ELF-1 (cell line): ENCODE measurements at regions not wholly inside any gene's neighbourhood (a gene's known extent, or its start where the extent isn't known, plus 50 kb on each side); places are given as distances from the start of the nearest gene placed in this dataset.
A peak's percentile ranks its signal among the peaks of the same experiment; 100 is the strongest.

Source experiments
- DNase-seq: peaks from one replicate; pipeline ENCODE4 v3.0.0-alpha.2; 2016; ENCODE audit warnings: low read depth, low spot score

DNA sequence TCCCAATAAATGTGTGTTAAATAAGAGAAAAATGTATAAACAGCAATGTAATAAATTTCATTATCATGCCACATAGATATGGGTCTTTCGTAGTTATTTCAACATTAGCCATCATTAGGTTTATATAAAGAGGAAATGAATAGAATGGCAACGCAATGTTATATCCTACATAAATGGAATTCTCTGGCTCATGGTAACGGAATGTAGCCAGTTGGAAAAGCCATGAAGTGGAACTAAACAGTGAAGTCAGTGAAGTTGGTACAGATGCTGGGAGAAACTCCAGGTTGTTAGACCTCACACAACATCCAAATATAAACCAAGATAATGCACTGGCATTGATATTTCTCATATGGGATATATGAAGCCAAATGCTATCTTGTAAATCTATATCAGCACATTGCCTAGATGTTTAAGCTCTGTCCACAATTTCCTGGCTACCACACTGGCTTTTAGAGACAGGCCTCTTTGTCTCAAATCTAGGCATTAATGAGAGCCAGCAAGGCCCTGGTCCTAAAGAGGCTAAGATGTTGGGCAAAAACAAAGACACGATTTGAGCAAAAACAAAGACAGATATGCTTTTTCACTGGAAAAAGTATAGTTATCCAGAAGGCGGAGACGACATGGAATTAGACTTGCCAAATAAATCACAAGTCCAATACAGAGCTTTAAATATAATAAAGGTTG, 861.0 kb downstream of the RPS29 start:
- no peak for DNase-seq

DNA sequence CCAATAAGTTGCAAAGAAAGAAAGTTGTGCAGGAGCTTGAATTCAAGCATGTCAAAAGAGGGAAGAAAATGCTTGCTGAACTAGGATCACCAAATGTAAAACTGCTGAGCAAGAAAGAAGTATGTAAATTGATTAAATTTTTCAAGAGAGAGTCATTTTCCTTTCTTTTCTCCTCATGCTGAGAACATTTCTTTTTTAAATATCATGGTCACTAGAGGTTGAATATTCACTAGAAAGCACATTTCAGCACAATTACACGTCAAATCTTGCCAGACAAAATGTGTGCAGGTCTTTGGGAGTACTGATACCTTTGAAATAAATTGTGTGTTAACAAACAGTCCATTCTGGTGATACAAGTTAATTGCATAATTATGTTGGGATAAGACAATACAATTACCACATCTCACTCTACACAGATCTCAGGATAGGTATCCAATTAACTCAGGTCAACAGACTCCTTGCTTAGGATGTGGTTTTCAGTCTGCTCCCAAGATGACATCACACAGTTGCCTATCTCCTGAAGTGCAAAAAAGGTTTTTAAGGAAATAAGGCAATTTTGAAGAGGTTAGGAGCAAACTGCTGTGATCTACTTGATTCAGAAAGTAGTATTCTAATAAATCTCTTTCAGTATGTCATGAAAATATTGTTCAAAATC, 862.2 kb downstream of the RPS29 start:
- no peak for DNase-seq

DNA sequence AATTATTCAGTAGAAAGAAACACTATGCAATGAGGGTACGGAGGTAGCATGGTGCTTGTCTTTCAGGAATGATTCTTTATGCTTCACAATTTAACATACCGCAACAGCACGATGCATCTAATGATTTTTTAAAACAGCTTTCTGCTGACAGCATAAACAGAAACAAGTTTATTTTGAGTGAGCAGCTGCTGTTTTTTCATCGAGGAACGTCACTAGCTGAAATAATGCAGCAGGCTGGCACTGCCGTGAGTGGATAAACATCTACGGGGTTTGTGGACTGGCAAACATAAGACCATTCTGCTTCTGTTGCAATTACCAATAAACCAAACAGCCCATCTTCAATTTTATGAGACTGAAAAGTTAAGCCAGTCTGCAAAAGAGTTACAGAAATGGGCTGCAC, 871.8 kb downstream of the RPS29 start:
- DNase-seq = no peak

DNA sequence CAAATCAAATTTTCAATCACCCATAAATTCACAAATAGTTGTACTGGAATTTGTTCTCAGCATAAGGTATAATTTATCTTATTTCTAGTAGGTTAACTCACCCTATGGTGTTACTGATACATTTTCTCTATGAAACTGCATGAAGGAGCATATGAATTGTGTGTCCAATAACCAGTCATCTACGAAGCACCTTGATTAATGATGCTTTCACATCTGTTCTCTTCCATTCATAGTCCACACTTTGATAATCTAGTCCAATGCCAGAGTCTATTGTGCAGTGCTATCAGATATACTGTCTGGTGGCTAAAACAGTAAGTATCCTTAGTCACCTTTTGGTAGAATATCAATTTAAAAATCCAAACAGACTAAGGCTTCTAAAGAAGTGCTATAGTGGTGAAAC, 876.0 kb downstream of the RPS29 start:
- no peak for DNase-seq

- no peak for DNase-seq
These were observed 876.8 kb downstream of the RPS29 start for GRCh38 chr14:48709277-48709785.

- DNase-seq = no peak
These were observed 881.5 kb downstream of the RPS29 start for GRCh38 chr14:48704639-48705038.

- DNase-seq = no peak
These were observed 882.3 kb downstream of the RPS29 start for GRCh38 chr14:48703728-48704467.

- peak; percentile 6 for DNase-seq
These were observed 888.8 kb downstream of the RPS29 start for GRCh38 chr14:48697362-48697761.

DNA sequence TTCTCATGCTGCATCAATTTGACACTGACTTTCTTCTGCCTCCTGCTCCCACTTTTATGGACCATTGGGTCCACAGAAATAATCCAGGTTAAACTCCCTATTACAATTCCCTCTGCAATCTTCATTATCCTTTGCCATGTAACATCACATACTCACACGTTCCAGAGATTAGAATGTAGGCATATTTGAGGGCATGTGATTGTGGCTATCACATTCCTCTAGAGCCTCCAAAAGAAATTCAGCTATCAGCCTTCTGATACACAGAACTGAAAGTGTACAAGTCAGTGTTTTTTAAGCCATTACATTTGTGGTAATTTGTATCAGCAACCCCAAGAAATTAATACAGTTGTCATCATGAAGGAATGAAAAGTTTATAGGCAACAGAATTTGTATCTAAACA, 892.4 kb downstream of the RPS29 start:
- no peak for DNase-seq

- no peak for DNase-seq
These were observed 895.8 kb downstream of the RPS29 start for GRCh38 chr14:48690349-48690748.

GRCh38 chr14:48686650-48687049, 899.5 kb downstream of the RPS29 start:
- no peak for DNase-seq

DNA sequence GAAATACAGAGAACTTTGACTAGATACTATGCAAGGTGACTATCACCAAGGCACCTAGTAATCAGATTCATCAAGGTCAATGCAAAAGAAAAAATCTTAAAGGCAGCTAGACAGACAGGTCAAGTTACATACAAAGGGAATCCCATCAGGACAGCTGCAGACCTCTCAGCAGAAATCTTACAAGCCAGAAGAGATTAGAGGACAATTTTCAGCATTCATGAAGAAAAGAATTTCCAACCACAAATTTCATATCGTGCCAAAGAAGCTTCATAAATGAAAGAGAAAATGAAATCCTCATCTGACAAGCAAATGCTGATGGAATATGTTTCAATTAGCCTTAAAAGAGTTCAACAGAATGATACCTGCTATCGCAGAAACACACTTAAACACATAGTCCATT, 913.7 kb downstream of the RPS29 start:
- DNase-seq = no peak

DNA sequence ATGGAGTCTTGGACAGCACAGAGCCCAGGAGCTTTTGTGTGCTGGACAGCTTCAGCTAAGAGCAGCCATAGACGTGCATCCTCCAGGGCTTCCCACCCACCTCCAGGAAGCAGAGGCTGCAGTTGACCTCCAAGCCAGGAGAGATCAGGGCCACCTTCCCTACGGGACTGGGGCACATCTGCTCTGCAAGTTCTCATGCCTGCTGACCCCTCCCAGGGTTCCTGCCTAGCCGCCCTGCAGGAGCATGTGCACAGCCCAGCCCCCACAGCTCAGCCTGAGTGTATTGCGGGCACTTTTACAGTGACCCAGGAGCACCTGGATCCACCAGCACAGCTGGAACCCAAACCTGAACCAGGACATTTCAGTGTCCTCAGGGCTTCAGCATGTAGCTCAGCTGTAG, 915.2 kb downstream of the RPS29 start:
- no peak for DNase-seq

- DNase-seq = no peak
These were observed 920.9 kb downstream of the RPS29 start for GRCh38 chr14:48665077-48665784.

GRCh38 chr14:48643241-48643640, 942.9 kb downstream of the RPS29 start:
- DNase-seq = no peak

- DNase-seq = no peak
These were observed 953.5 kb upstream of the MDGA2 start for GRCh38 chr14:48628870-48629269.

DNA sequence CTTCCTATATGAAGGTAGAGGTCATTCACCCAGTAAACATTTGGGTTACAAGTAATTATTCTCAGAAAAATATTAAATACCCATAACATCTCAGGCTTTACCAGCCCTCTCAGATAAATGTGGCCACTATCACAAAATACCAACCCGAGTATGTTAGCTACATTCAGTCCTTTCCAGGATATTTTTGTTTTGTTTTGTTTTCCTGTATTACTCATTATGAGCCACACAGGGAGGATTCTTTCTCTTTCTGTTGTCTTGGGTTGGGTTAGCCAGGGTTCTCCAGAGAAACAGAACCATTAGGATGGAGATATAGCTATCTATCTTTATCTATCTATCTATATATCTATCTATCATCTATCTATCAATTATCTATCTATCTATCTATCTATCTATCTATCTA, 947.6 kb upstream of the MDGA2 start:
- no peak for DNase-seq

GRCh38 chr14:48618057-48618456, 942.7 kb upstream of the MDGA2 start:
- DNase-seq = no peak

- DNase-seq = no peak
These were observed 941.5 kb upstream of the MDGA2 start for GRCh38 chr14:48616931-48617330.

GRCh38 chr14:48615618-48616017, 940.2 kb upstream of the MDGA2 start:
- no peak for DNase-seq

DNA sequence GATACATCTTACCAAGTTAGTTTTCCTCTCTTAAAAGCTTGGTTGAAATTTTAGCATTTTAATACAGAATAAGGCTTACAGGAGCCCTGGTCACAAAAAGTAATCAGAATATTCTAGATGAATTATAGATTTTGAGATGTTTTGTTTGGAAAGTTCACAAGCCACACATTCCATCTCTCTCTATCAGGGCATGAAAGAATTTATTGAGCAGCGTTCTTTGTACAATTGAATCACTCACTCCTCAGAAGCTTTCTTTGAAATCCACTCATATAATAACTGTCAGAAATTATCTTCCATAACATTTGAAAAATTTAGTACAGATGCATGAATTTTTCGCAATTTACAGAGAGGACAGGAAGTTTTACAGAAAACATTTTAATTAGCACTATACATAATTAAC, 938.6 kb upstream of the MDGA2 start:
- no peak for DNase-seq

GRCh38 chr14:48606960-48607359, 931.6 kb upstream of the MDGA2 start:
- peak; percentile 52 for DNase-seq
